D721Med (cell line): ENCODE measurements at regions not wholly inside any gene's neighbourhood (a gene's known extent, or its start where the extent isn't known, plus 50 kb on each side); places are given as distances from the start of the nearest gene placed in this dataset.

Experiments used
- DNase-seq: peaks from one replicate; pipeline ENCODE4 v3.0.0; 2011; ENCODE audit warnings: low spot score; ENCODE audit not compliant: insufficient read length
- FAIRE-seq: peaks from 2 replicates; lab custom pipeline; 2011; peaks lifted over from hg19 to GRCh38; lab: Jason Lieb, UNC
- CTCF ChIP-seq: IDR thresholded peaks from 2 replicates; pipeline ENCODE4 v1.5.1; 2012; ENCODE audit warnings: mild to moderate bottlenecking, control low read depth; ENCODE audit not compliant: insufficient read depth; ENCODE audit errors: missing control alignments

- DNase-seq (no peak), FAIRE-seq (no peak)
Observed at GRCh38 chr4:34108391-34108790, 2135.9 kb downstream of the ARAP2 start.

GRCh38 chr4:34112573-34112972 is 2131.7 kb downstream of the ARAP2 start:
- DNase-seq (no peak), FAIRE-seq (no peak)
- TF ChIP-seq CTCF: no peak

More at GRCh38 chr4:34108391-34108790, 2135.9 kb downstream of the ARAP2 start:
- no peak for TF ChIP-seq CTCF

- DNase-seq: no peak
- FAIRE-seq: no peak
- no peak for TF ChIP-seq CTCF
Observed at GRCh38 chr4:34138385-34138784, 2105.9 kb downstream of the ARAP2 start.

- DNase-seq (peak; percentile 21), FAIRE-seq (peak; percentile 97)
- TF ChIP-seq CTCF: no peak
Observed at GRCh38 chr4:34139346-34139745, 2105.0 kb downstream of the ARAP2 start.

GRCh38 chr4:34148322-34148908 is 2095.9 kb downstream of the ARAP2 start:
- FAIRE-seq: no peak
- no peak for DNase-seq
- no peak for TF ChIP-seq CTCF

GRCh38 chr4:34157547-34157946 is 2086.8 kb downstream of the ARAP2 start:
- DNase-seq (no peak), FAIRE-seq (no peak)
- TF ChIP-seq CTCF: no peak

GRCh38 chr4:34158878-34159277 is 2085.4 kb downstream of the ARAP2 start:
- FAIRE-seq (no peak), DNase-seq (no peak)
- TF ChIP-seq CTCF: no peak
